ENCODE measurements at regions not wholly inside any gene's neighbourhood (a gene's known extent, or its start where the extent isn't known, plus 50 kb on each side); places are given as distances from the start of the nearest gene placed in this dataset.

DNA sequence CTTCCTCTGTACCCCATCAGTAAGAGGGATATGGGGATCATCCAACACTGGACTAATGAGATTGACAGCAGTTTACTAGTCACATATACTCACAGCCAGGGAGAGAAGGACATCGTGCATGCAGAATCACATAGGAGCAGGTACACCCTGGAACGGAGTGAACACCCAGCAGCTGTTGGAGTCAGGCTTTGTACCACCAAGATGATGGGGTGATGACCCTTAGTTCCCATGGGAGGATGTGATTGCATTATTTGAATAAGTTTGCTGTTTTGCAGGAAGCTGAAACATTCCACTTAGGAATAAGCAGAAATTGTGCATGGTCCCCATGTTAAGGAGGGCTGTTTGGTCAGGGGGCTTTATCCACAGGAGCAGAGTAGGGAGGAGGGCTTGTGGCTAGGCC, 482.7 kb upstream of the PDZRN3 start:
- no peak for DNase-seq
- intact Hi-C loops (cut with DNase I): no loop called here

DNA sequence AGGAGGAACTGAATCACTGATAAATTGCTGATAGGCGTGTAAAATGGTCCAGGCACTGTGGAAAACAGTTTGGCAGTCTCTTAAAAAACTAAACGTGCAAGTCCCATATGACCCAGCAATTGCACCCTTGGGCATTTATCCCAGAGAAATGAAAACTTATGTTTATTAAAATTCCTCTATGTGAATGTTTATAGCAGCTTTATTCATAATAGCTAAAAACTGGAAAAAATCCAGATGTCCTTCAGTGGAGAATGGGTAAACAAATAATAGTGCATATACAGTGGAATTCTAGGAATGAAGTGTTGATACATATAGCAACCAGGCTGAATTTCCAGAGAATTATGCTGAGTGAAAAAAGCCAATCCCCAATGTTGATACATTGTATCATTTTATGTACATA, 482.2 kb upstream of the PDZRN3 start:
- intact Hi-C loops (cut with DNase I): no loop called here
- no peak for DNase-seq

DNA sequence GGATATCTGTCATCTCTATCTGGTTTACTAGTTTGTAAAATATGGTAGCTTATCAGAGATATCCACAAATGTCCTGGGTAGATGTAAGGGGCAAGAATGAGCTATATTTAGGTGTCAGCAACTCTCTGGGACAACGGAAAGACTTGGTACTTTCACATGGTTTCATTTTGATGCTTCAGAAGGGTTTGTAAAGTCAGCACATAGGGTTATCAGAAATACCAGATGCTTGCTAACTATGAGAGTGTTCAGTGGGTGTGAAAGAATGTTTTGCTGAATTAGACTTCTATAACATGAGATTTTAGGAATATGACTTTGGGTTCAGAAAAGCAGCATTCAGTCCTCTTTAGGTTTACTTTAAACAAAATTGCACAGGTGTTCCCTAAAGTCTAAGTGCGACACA, 466.5 kb upstream of the PDZRN3 start:
- intact Hi-C loops (cut with DNase I): no loop called here
- DNase-seq: no peak

- intact Hi-C loops (cut with DNase I): no loop called here
- no peak for DNase-seq
Observed at GRCh38 chr3:74089814-74090213, 465.1 kb upstream of the PDZRN3 start.

GRCh38 chr3:74080056-74080461, 455.3 kb upstream of the PDZRN3 start:
- intact Hi-C loops (cut with DNase I): no loop called here
- peak in 3 of 42 donors; percentile 3 to 15 (median 8) for DNase-seq

DNA sequence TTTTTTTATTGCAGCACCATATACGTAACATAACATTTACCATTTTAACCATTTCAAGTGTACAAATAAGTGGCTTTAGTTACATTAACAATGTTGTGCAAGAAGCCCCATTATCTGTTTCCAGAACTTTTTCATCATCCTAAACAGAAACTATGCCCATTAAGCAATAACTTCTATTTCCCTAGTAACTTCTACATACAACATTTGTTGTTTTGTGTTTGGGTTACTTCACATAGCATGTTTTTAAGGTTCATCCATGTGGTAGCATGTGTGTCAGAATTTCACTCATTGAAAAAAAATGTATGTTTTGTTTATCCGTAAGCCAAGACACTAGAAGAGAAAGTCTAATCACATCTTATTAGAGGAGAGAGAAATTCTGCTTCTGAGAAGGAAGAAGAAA, 450.5 kb upstream of the PDZRN3 start:
- intact Hi-C loops (cut with DNase I): no loop called here

DNA sequence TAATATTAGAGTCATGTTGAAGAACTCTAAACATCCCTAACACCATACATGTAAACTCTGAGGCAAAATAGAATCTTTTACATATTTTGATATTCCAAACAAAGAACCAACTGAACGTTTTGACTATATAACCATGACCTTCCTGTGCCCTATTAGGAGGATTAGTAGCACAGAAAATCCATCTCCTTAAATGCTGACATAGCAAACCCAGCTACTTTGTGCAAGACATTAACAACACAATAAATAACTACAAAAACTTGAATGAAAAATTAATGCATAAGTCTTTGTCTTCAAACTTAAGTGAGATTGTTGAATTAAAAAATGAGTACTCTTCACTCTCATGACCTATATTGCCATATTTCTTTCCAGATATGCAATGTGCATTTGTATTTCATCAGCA, 450.0 kb upstream of the PDZRN3 start:
- DNase-seq: no peak
- intact Hi-C loops (cut with DNase I): no loop called here

More for the DNA sequence above, 450.5 kb upstream of the PDZRN3 start:
- no peak for DNase-seq

DNA sequence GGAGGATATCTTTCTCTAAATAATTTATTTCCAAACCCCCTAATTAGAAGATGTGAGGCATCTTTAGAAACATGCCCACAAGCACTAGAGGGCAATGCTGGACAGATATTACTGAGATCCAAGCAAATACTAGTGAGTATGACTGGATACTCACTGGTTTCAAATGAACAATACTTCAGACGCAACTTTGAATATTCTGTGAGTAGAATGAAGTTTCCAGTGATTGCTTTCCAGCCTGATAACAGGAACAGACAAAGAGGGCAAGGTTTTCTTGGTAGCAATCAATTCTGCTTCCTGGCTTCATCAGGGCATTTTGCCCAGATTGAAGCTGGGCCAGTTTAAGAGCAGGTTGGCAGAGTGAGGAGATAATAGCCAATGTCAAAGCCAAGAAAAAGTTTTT, 442.6 kb upstream of the PDZRN3 start:
- peak in 1 of 42 donors; percentile 8 for DNase-seq
- intact Hi-C loops (cut with DNase I): no loop called here

GRCh38 chr3:74066456-74066855, 441.7 kb upstream of the PDZRN3 start:
- DNase-seq: no peak
- intact Hi-C loops (cut with DNase I): no loop called here

- no peak for DNase-seq
- intact Hi-C loops (cut with DNase I): no loop called here
Observed at GRCh38 chr3:74059923-74060600, 435.3 kb upstream of the PDZRN3 start.

DNA sequence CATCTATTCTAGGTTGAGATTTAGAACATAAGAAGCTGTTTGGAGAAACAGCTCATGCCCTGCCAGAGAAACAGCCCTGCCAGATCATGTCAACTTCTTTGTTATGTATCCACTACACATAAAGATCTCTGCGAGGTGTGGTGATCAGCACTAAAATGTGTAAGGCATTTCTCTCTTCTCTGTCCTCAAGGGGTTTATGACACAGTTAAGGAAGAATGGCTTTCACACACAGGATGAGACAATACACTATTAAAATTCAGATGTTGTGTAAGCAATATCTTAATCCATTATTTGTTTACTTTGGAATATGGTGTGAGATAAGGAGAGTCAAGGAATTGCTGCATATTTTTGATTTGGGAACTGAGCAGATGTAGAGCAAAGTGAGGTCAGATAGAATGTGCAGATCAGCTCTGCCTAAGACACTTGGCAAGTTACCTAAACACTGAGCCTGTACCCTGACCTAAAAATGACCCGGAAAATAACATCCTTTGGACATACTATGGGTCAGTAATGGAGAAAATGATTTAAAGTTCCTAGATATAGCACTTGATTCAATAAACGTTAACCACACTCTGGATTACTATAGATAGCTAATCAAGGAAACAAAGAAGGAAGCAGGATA, 434.7 kb upstream of the PDZRN3 start:
- no peak for DNase-seq
- intact Hi-C loops (cut with DNase I): no loop called here

DNA sequence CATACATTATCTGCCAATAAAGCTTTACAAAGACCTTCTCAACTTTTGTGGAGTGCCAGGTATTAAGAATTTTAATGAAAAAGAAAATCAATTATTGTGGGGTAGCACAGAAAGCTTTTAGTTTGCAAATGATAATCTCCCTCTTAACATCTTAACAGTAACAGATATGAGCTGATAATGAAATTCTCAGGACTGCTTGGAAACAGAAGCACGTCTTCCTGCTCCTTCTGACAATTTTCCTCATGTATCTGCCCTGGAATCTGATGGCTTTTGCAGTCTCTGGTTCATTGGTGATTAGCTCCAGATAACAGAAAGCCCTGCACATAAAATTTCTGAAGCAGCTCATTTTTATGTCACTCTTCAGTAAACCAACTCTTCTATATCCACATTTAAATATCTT, 432.4 kb upstream of the PDZRN3 start:
- no peak for DNase-seq
- intact Hi-C loops (cut with DNase I): no loop called here

DNA sequence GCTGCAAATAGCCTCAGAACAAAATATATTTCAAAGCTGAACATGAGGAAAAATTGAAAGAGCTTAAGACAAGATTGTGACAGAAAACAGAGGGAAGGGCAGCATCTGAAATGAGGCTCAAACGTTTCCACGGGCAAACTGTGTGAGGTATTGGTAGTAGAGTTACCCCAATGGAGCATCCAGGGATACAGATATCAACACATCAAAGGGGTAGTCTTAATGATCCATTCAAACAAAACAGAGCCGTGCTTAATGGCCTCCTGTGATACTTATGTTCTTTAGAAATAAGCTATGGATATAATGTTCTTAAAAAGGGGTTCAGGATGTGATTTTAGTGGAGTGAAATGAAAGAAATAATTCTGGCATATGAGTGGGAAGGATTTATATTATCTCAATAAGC, 430.3 kb upstream of the PDZRN3 start:
- intact Hi-C loops (cut with DNase I): no loop called here
- no peak for DNase-seq

DNA sequence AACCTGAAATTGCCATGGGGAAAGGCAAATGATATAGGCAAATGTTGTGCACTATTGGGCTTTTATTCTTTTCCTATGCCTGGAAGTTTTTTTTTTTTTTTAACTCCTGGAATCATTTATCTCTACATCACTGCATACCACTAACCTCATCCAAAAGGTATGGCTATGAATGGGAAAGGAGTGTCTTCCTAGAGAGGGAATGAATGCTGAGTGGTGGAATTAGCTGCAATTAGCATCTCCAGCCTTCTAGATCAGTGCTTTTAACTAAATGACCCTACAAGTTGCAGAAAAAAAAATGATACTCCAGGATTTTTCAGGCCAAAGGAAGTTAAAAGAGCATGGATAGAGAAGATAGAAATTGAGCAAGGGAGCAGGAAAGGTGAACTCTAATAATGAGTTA, 429.8 kb upstream of the PDZRN3 start:
- no peak for DNase-seq
- intact Hi-C loops (cut with DNase I): no loop called here

- intact Hi-C loops (cut with DNase I): no loop called here
- DNase-seq: no peak
Observed at GRCh38 chr3:74053970-74054516, 429.3 kb upstream of the PDZRN3 start.

DNA sequence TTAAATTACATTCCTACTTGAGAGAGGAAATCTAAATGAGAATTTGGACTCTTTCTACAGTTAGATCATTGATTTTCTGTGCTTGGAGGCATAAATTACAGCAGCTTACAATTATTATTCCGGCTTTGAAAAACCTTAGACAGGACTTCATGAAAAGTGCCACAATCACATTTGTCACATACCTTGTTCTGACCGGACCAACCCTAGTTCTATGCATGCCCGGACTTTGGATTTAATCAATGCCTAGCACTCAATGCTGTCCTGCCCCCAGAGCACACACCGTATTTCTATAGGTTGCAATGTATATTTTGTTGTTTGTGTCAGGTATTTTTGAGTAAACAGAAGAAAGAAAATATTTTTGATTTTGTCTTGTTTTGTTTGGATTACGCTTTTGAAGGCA, 424.7 kb upstream of the PDZRN3 start:
- no peak for DNase-seq
- intact Hi-C loops (cut with DNase I): no loop called here

GRCh38 chr3:74048699-74049098, 424.0 kb upstream of the PDZRN3 start:
- intact Hi-C loops (cut with DNase I): no loop called here
- DNase-seq: no peak

GRCh38 chr3:74045000-74045399, 420.3 kb upstream of the PDZRN3 start:
- no peak for DNase-seq
- intact Hi-C loops (cut with DNase I): no loop called here

GRCh38 chr3:74041068-74041675, 416.4 kb upstream of the PDZRN3 start:
- intact Hi-C loops (cut with DNase I): no loop called here
- no peak for DNase-seq

- intact Hi-C loops (cut with DNase I): no loop called here
Observed at GRCh38 chr3:74039105-74039504, 414.4 kb upstream of the PDZRN3 start.

GRCh38 chr3:74036568-74036967, 411.8 kb upstream of the PDZRN3 start:
- intact Hi-C loops (cut with DNase I): no loop called here
- DNase-seq: no peak

More at GRCh38 chr3:74039105-74039504, 414.4 kb upstream of the PDZRN3 start:
- no peak for DNase-seq
